Natural killer cell treated with Interleukin-12 subunit alpha and Interleukin-12 subunit beta and Interleukin-15 and Interleukin-18, amount 100 ng/mL, for 72 hours (primary cell): ENCODE measurements at regions not wholly inside any gene's neighbourhood (a gene's known extent, or its start where the extent isn't known, plus 50 kb on each side); places are given as distances from the start of the nearest gene placed in this dataset.
"Not testable (repeated sequence)": the region's sequence is repeated elsewhere in the genome, so short reads cannot be mapped to it uniquely, and the experiment has no call there.

Source experiments
- ATAC-seq, 2 donors: fragments of 150-1000 bp; cut with Tn5 transposase in 1 of 2; sonication (Bioruptor Pico), chemical (Tn5 transposase) in 1 of 2; 2 replicates each; pipeline ENCODE4 v1.10.0; 2021
- DNase-seq: peaks from one replicate; pipeline ENCODE4 v3.0.0; 2022; ENCODE audit warnings: low spot score
- H3K27ac Mint-ChIP-seq, 2 donors: 1 replicate in 1 of 2; 2 replicates in 1 of 2; pipeline ENCODE4 v1.8.0; 2022; ENCODE audit warnings: mixed read lengths in 2 of 2, mild to moderate bottlenecking in 1 of 2, moderate library complexity in 1 of 2
- H3K27me3 Mint-ChIP-seq, 2 donors: 1 replicate in 1 of 2; 2 replicates in 1 of 2; pipeline ENCODE4 v1.8.0; 2022; ENCODE audit warnings: mixed read lengths in 2 of 2
- H3K36me3 Mint-ChIP-seq: one replicate; pipeline ENCODE4 v1.8.0; 2022; ENCODE audit warnings: mixed read lengths
- H3K4me1 Mint-ChIP-seq, 2 donors: 1 replicate in 1 of 2; 2 replicates in 1 of 2; pipeline ENCODE4 v1.8.0; 2022; ENCODE audit warnings: low read depth in 2 of 2, mixed read lengths in 2 of 2, mild to moderate bottlenecking in 1 of 2
- H3K4me3 Mint-ChIP-seq: one replicate; pipeline ENCODE4 v1.8.0; 2022; ENCODE audit warnings: mixed read lengths
- H3K9me3 Mint-ChIP-seq: 2 replicates; pipeline ENCODE4 v1.8.0; 2022; ENCODE audit warnings: mixed read lengths

GRCh38 chr10:52368725-52369124 is 54.6 kb downstream of the DKK1 start:
- peaks cover 5% of the 10 kb centered on the region for H3K36me3 Mint-ChIP-seq
- H3K4me1 Mint-ChIP-seq, result no peaks in the 10 kb centered on the region
- no peak overlapping the region for H3K27ac Mint-ChIP-seq

GRCh38 chr10:52374207-52374606 is 60.1 kb downstream of the DKK1 start:
- not testable (repeated sequence) for H3K4me3 Mint-ChIP-seq, ATAC-seq, H3K27ac Mint-ChIP-seq, DNase-seq, H3K4me1 Mint-ChIP-seq, H3K36me3 Mint-ChIP-seq, H3K9me3 Mint-ChIP-seq
- peaks cover 2 to 19% of the 10 kb centered on the region in 2 donors for H3K27me3 Mint-ChIP-seq

More at GRCh38 chr10:52368725-52369124, 54.6 kb downstream of the DKK1 start:
- H3K27me3 Mint-ChIP-seq, result peaks cover 0 to 3% of the 10 kb centered on the region in 2 donors
- no peak overlapping the region for H3K4me3 Mint-ChIP-seq
- DNase-seq (no peak), ATAC-seq (no peak)
- H3K9me3 Mint-ChIP-seq, result peaks cover 2% of the 10 kb centered on the region

GRCh38 chr10:52376694-52377354 is 62.7 kb downstream of the DKK1 start:
- Mint-ChIP-seq H3K4me1 (no peaks in the 10 kb centered on the region), H3K9me3 (peaks cover 9% of the 10 kb centered on the region), H3K4me3 (no peak overlapping the region), H3K36me3 (peaks cover 4% of the 10 kb centered on the region), H3K27ac (no peak overlapping the region), H3K27me3 (peaks cover 2 to 19% of the 10 kb centered on the region in 2 donors)
- ATAC-seq (no peak), DNase-seq (no peak)

- peaks cover 9% of the 10 kb centered on the region for H3K9me3 Mint-ChIP-seq
- ATAC-seq (no peak), DNase-seq (no peak)
- no peak overlapping the region for H3K4me3 Mint-ChIP-seq
- no peaks in the 10 kb centered on the region for H3K4me1 Mint-ChIP-seq
- peaks cover 4% of the 10 kb centered on the region for H3K36me3 Mint-ChIP-seq
- H3K27me3 Mint-ChIP-seq, result peaks cover 2 to 19% of the 10 kb centered on the region in 2 donors
- no peak overlapping the region for H3K27ac Mint-ChIP-seq
Observed at GRCh38 chr10:52378124-52378523, 64.0 kb downstream of the DKK1 start.

GRCh38 chr10:52379287-52379686 is 65.2 kb downstream of the DKK1 start:
- Mint-ChIP-seq H3K27me3 (peaks cover 0 to 10% of the 10 kb centered on the region in 2 donors), H3K9me3 (peaks cover under 1% of the 10 kb centered on the region), H3K36me3 (peaks cover 4% of the 10 kb centered on the region), H3K4me1 (no peaks in the 10 kb centered on the region), H3K4me3 (no peak overlapping the region), H3K27ac (no peak overlapping the region)
- no peak for ATAC-seq
- no peak for DNase-seq

GRCh38 chr10:52383088-52383487 is 69.0 kb downstream of the DKK1 start:
- no peaks in the 10 kb centered on the region for H3K27me3 Mint-ChIP-seq
- no peak for ATAC-seq
- H3K4me3 Mint-ChIP-seq, result no peak overlapping the region
- no peaks in the 10 kb centered on the region for H3K36me3 Mint-ChIP-seq
- no peak overlapping the region for H3K27ac Mint-ChIP-seq
- no peaks in the 10 kb centered on the region for H3K4me1 Mint-ChIP-seq
- H3K9me3 Mint-ChIP-seq, result peaks cover 2% of the 10 kb centered on the region
- DNase-seq, result no peak

- ATAC-seq, result no peak
Observed at GRCh38 chr10:52387744-52388143, 73.7 kb downstream of the DKK1 start.

GRCh38 chr10:52390388-52390787 is 76.3 kb downstream of the DKK1 start:
- ATAC-seq, result no peak
- H3K27ac Mint-ChIP-seq, result no peak overlapping the region

More at GRCh38 chr10:52387744-52388143, 73.7 kb downstream of the DKK1 start:
- DNase-seq, result no peak
- Mint-ChIP-seq H3K4me1 (no peaks in the 10 kb centered on the region), H3K4me3 (no peak overlapping the region), H3K27ac (no peak overlapping the region), H3K9me3 (peaks cover 5% of the 10 kb centered on the region), H3K36me3 (no peaks in the 10 kb centered on the region), H3K27me3 (no peaks in the 10 kb centered on the region)

GRCh38 chr10:52391927-52392602 is 78.0 kb downstream of the DKK1 start:
- no peaks in the 10 kb centered on the region for H3K27me3 Mint-ChIP-seq
- no peak for DNase-seq
- H3K27ac Mint-ChIP-seq, result no peak overlapping the region
- ATAC-seq, result no peak
- H3K4me1 Mint-ChIP-seq, result no peaks in the 10 kb centered on the region
- no peaks in the 10 kb centered on the region for H3K36me3 Mint-ChIP-seq
- peaks cover 8% of the 10 kb centered on the region for H3K9me3 Mint-ChIP-seq
- no peak overlapping the region for H3K4me3 Mint-ChIP-seq

More at GRCh38 chr10:52390388-52390787, 76.3 kb downstream of the DKK1 start:
- no peaks in the 10 kb centered on the region for H3K27me3 Mint-ChIP-seq
- H3K4me1 Mint-ChIP-seq, result no peaks in the 10 kb centered on the region
- H3K9me3 Mint-ChIP-seq, result peaks cover 8% of the 10 kb centered on the region
- DNase-seq, result no peak
- H3K36me3 Mint-ChIP-seq, result no peaks in the 10 kb centered on the region
- no peak overlapping the region for H3K4me3 Mint-ChIP-seq

- no peak overlapping the region for H3K27ac Mint-ChIP-seq
- H3K9me3 Mint-ChIP-seq, result peaks cover 5% of the 10 kb centered on the region
- H3K4me1 Mint-ChIP-seq, result no peaks in the 10 kb centered on the region
- DNase-seq (no peak), ATAC-seq (no peak)
- no peaks in the 10 kb centered on the region for H3K36me3 Mint-ChIP-seq
- H3K4me3 Mint-ChIP-seq, result no peak overlapping the region
- H3K27me3 Mint-ChIP-seq, result no peaks in the 10 kb centered on the region
Observed at GRCh38 chr10:52394246-52394645, 80.2 kb downstream of the DKK1 start.

- Mint-ChIP-seq H3K27me3 (peaks cover 0 to 4% of the 10 kb centered on the region in 2 donors), H3K4me1 (no peaks in the 10 kb centered on the region), H3K27ac (no peak overlapping the region), H3K4me3 (no peak overlapping the region), H3K9me3 (peaks cover 9% of the 10 kb centered on the region), H3K36me3 (no peaks in the 10 kb centered on the region)
- DNase-seq (no peak), ATAC-seq (no peak)
Observed at GRCh38 chr10:52400562-52400961, 86.5 kb downstream of the DKK1 start.

- H3K27me3 Mint-ChIP-seq, ATAC-seq, H3K4me1 Mint-ChIP-seq, H3K27ac Mint-ChIP-seq, H3K4me3 Mint-ChIP-seq, DNase-seq, H3K36me3 Mint-ChIP-seq: not testable (repeated sequence)
- peaks cover 12% of the 10 kb centered on the region for H3K9me3 Mint-ChIP-seq
Observed at GRCh38 chr10:52403801-52404200, 89.7 kb downstream of the DKK1 start.

- H3K4me1 Mint-ChIP-seq, result no peaks in the 10 kb centered on the region
- no peak overlapping the region for H3K4me3 Mint-ChIP-seq
- H3K27me3 Mint-ChIP-seq, result peaks cover 0 to 8% of the 10 kb centered on the region in 2 donors
- ATAC-seq, result no peak
- H3K27ac Mint-ChIP-seq, result no peak overlapping the region
- no peaks in the 10 kb centered on the region for H3K36me3 Mint-ChIP-seq
- peaks cover 4% of the 10 kb centered on the region for H3K9me3 Mint-ChIP-seq
- DNase-seq, result no peak
Observed at GRCh38 chr10:52409195-52409594, 95.1 kb downstream of the DKK1 start.

- Mint-ChIP-seq H3K4me1 (no peaks in the 10 kb centered on the region), H3K27ac (no peak overlapping the region), H3K36me3 (no peaks in the 10 kb centered on the region), H3K27me3 (peaks cover 0 to 8% of the 10 kb centered on the region in 2 donors), H3K9me3 (peaks cover 4% of the 10 kb centered on the region), H3K4me3 (no peak overlapping the region)
- DNase-seq (no peak), ATAC-seq (no peak)
Observed at GRCh38 chr10:52409928-52410327, 95.8 kb downstream of the DKK1 start.
